Keratinocyte (primary cell): ENCODE measurements at regions not wholly inside any gene's neighbourhood (a gene's known extent, or its start where the extent isn't known, plus 50 kb on each side); places are given as distances from the start of the nearest gene placed in this dataset.

Experiments
- DNase-seq: peaks from one replicate; pipeline ENCODE4 v3.0.0-alpha.2; 2011; ENCODE audit warnings: low read depth, missing footprints, low spot score
- FAIRE-seq: peaks from 2 replicates; lab custom pipeline; 2011; peaks lifted over from hg19 to GRCh38; lab: Jason Lieb, UNC
- H2AFZ ChIP-seq: 2 replicates; pipeline ENCODE4 v1.6.0; 2012; ENCODE audit warnings: low read length, control low read depth, inconsistent platforms; ENCODE audit not compliant: control insufficient read depth
- H3K27ac ChIP-seq: 2 replicates; pipeline ENCODE4 v1.5.1; 2011; ENCODE audit warnings: low read length; ENCODE audit not compliant: control insufficient read depth, insufficient read depth
- H3K27me3 ChIP-seq: 3 replicates; pipeline ENCODE4 v1.6.0; 2011; ENCODE audit warnings: low read length; ENCODE audit not compliant: control insufficient read depth, insufficient read depth; ENCODE audit errors: extremely low read depth
- H3K36me3 ChIP-seq, 2 experiments: 2 replicates in 1 of 2; 3 replicates in 1 of 2; pipeline ENCODE4 v1.5.1; 2011; ENCODE audit warnings: low read length in 2 of 2, mild to moderate bottlenecking in 1 of 2; ENCODE audit not compliant: control insufficient read depth in 2 of 2, insufficient read depth in 2 of 2; ENCODE audit errors: extremely low read depth in 1 of 2
- H3K4me1 ChIP-seq: 3 replicates; pipeline ENCODE4 v1.5.1; 2011; ENCODE audit warnings: low read length; ENCODE audit not compliant: control insufficient read depth, insufficient read depth; ENCODE audit errors: extremely low read depth
- H3K4me2 ChIP-seq: 3 replicates; pipeline ENCODE4 v1.6.0; 2011; ENCODE audit warnings: low read depth, low read length; ENCODE audit not compliant: control insufficient read depth, insufficient read depth; ENCODE audit errors: extremely low read depth
- H3K4me3 ChIP-seq, 3 experiments: fragments of 200-600 bp in 1 of 3; sonication (generic) in 1 of 3; 2 replicates in 2 of 3; 3 replicates in 1 of 3; pipeline ENCODE4 v1.5.1; 2011 to 2016; ENCODE audit warnings: low read length in 3 of 3, mild to moderate bottlenecking in 3 of 3, control low read depth in 2 of 3, inconsistent platforms in 1 of 3, low read depth in 1 of 3, mixed read lengths in 1 of 3, mixed run types in 1 of 3, moderate library complexity in 1 of 3; ENCODE audit not compliant: control insufficient read depth in 2 of 3, insufficient read depth in 2 of 3; ENCODE audit errors: extremely low read depth in 1 of 3
- H3K79me2 ChIP-seq: 2 replicates; pipeline ENCODE4 v1.6.0; 2012; ENCODE audit warnings: low read length; ENCODE audit not compliant: control insufficient read depth, insufficient read depth
- H3K9ac ChIP-seq: 3 replicates; pipeline ENCODE4 v1.6.0; 2011; ENCODE audit warnings: low read length; ENCODE audit not compliant: control insufficient read depth, insufficient read depth; ENCODE audit errors: extremely low read depth
- H3K9me1 ChIP-seq: 3 replicates; pipeline ENCODE4 v1.6.0; 2011; ENCODE audit warnings: low read length; ENCODE audit not compliant: control insufficient read depth, insufficient read depth; ENCODE audit errors: extremely low read depth
- H3K9me3 ChIP-seq: 2 replicates; pipeline ENCODE4 v1.5.1; 2012; ENCODE audit warnings: low read depth, low read length; ENCODE audit not compliant: control insufficient read depth
- H4K20me1 ChIP-seq: 3 replicates; pipeline ENCODE4 v1.6.0; 2011; ENCODE audit warnings: low read length; ENCODE audit not compliant: control insufficient read depth, insufficient read depth; ENCODE audit errors: extremely low read depth
- EZH2 ChIP-seq: IDR thresholded peaks from one replicate; pipeline ENCODE4 v1.6.1; 2012; ENCODE audit warnings: inconsistent platforms, mild to moderate bottlenecking, low read length, moderate library complexity
- dilution Hi-C: fragments of 300-500 bp; cut with MboI; formaldehyde crosslinking; loops from one replicate; pipeline ENCODE4 v1.7.0; 2020; ENCODE audit warnings: low sequenced_read_pairs; ENCODE audit not compliant: extremely low pct_ligation_motif_present
- TF ChIP-seq, protein P1 (sequence below), 3 experiments: IDR thresholded peaks in 1 of 3; conservative IDR thresholded peaks in 1 of 3; optimal IDR thresholded peaks in 1 of 3; 2 replicates in 2 of 3; 3 replicates in 1 of 3; pipeline versions ENCODE3 to v1.5.1; 2011; ENCODE audit warnings: low read length in 3 of 3, mild to moderate bottlenecking in 3 of 3, moderate library complexity in 2 of 3, control low read depth in 1 of 3, inconsistent platforms in 1 of 3; ENCODE audit not compliant: insufficient read depth in 2 of 3; ENCODE audit errors: extremely low read depth in 1 of 3

DNA sequence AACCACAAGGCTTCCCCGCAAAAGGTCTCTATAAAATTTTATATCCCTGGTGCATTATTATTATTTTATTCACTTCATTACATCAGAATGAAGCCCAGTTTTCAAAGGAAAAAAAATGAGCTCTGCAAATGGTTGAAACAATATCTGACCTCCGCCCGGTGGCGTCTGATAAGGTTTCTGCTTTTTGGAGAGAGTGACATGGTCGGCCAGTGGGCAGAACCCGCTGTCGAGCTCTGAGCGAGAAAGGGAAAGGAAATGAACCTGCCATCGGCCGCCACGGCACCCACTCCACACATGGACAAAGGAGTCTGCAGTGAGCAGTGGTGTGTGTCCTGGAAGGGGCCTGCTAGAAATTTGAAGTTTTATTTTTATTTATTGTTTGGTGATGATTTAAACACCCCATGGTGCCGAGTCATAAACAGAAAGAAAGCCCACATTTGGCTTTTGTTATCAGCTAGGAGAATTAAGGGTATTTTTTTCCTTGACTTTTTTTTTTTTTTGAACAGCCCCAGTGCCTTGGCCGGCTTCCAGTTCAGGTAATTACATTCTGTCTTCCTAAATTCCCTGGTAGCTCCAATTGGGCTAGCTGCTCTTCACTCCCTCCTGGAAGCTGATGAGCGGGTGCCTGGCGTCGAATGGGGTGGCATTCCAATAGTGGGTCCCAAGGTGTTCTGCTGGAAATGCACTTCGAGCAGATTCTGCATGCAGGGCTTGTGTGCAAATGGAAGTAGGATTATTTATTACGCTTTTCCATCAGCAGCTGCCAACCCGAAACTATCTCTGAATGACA is 149.4 kb upstream of the MKI67 start:
- H3K4me3 ChIP-seq: no peak overlapping the region
- peaks cover 4% of the 10 kb centered on the region for H3K4me1 ChIP-seq
- no peak overlapping the region for H3K9ac ChIP-seq
- dilution Hi-C loops: no loop called here
- H2AFZ ChIP-seq: no peak overlapping the region
- no peaks in the 10 kb centered on the region for H3K27me3 ChIP-seq
- no peaks in the 10 kb centered on the region for H4K20me1 ChIP-seq
- no peaks in the 10 kb centered on the region for H3K9me1 ChIP-seq
- no peaks in the 10 kb centered on the region for H3K79me2 ChIP-seq
- FAIRE-seq (no peak), DNase-seq (no peak)
- no peak overlapping the region for H3K27ac ChIP-seq
- no peaks in the 10 kb centered on the region for H3K36me3 ChIP-seq
- no peak overlapping the region for H3K4me2 ChIP-seq
- no peaks in the 10 kb centered on the region for H3K9me3 ChIP-seq
- TF ChIP-seq EZH2: no peak

DNA sequence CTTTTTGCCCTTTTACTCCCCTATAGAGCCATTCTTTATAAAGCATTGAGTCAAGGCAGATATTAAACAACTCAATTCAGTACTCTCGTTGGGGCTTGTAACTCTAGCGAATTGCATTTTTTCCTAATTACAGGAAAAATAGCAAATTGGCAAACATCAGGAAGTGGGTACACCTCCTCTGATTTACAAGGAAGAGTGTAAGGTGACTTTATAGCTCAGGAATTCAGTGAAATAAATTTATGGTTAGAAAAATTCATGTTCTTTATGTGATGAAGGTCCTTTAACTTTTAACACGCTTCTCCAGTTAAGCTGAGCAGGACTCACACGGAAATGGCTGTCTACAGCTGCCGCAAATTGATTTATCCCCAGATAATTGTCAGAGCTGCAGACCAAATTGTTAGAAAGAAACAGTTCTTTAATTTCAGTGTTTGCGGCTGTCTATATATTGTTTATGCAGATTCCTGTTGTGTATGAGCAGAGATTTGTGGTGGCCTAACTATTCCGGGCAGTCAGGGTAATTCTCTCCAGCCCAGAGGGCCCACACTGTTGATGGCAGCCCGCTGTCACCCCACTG is 151.1 kb upstream of the MKI67 start:
- dilution Hi-C loops: no loop called here
- Histone ChIP-seq H3K9me1 (no peaks in the 10 kb centered on the region), H3K4me1 (peaks cover 4% of the 10 kb centered on the region), H2AFZ (no peak overlapping the region), H3K9ac (no peak overlapping the region), H3K36me3 (no peaks in the 10 kb centered on the region), H3K79me2 (no peaks in the 10 kb centered on the region), H3K27ac (no peak overlapping the region), H3K9me3 (no peaks in the 10 kb centered on the region), H3K4me2 (peak overlapping the region; percentile 11), H3K27me3 (no peaks in the 10 kb centered on the region), H3K4me3 (no peak overlapping the region), H4K20me1 (no peaks in the 10 kb centered on the region)
- DNase-seq: no peak
- FAIRE-seq: no peak
- TF ChIP-seq, protein P1, sequence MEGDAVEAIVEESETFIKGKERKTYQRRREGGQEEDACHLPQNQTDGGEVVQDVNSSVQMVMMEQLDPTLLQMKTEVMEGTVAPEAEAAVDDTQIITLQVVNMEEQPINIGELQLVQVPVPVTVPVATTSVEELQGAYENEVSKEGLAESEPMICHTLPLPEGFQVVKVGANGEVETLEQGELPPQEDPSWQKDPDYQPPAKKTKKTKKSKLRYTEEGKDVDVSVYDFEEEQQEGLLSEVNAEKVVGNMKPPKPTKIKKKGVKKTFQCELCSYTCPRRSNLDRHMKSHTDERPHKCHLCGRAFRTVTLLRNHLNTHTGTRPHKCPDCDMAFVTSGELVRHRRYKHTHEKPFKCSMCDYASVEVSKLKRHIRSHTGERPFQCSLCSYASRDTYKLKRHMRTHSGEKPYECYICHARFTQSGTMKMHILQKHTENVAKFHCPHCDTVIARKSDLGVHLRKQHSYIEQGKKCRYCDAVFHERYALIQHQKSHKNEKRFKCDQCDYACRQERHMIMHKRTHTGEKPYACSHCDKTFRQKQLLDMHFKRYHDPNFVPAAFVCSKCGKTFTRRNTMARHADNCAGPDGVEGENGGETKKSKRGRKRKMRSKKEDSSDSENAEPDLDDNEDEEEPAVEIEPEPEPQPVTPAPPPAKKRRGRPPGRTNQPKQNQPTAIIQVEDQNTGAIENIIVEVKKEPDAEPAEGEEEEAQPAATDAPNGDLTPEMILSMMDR (optimal IDR thresholded peaks at IDR 0.05 in 1 of 3, IDR thresholded peaks at IDR 0.05 in 1 of 3, conservative IDR thresholded peaks at IDR 0.05 in 1 of 3; ENCODE audit: extremely low read depth in 1 of 3, insufficient read depth in 2 of 3, low read length in 3 of 3): no peak
- no peak for TF ChIP-seq EZH2
